ENCODE measurements at regions not wholly inside any gene's neighbourhood (a gene's known extent, or its start where the extent isn't known, plus 50 kb on each side); places are given as distances from the start of the nearest gene placed in this dataset.
"Not testable (repeated sequence)": the region's sequence is repeated elsewhere in the genome, so short reads cannot be mapped to it uniquely, and the experiment has no call there.

DNA sequence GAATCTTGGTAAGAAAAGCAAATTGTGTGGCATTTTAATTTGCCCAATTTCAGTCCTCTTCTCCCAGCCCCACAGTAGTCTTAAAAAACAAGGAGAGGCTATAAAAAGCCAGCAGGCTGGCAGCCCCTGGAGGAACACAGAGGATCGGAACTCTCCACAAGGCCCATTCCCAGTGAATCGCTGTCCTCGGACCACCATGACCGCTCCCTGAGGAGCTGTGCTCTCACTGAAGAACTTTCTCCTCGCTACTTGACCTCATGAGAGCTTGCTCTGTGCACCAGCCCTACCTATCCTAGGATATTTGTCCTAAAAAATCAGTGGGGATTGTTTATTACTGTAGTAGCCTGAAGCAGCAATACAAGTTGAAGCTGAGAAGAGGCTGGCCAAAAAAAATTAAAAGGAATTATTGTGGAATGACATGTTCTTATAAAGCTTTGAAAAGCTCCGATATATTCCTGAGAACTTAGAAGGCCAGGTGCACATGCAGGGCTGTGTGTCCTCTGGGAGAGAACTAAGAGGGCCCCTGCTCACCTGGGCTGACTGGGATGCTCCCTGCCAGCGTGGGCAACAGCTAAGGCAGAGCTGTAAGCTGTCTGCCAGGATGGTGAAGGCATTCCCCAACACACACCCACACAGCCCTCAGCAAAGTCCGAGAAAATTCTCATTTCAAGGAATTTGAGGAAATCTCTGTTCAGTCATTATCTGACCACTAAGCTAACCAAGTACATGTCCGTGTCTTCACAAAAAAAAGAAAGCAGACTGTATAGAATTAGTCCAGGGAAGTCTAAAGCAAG lies 148.8 kb upstream of the SFSWAP start:
- DNase-seq, result no peak

DNA sequence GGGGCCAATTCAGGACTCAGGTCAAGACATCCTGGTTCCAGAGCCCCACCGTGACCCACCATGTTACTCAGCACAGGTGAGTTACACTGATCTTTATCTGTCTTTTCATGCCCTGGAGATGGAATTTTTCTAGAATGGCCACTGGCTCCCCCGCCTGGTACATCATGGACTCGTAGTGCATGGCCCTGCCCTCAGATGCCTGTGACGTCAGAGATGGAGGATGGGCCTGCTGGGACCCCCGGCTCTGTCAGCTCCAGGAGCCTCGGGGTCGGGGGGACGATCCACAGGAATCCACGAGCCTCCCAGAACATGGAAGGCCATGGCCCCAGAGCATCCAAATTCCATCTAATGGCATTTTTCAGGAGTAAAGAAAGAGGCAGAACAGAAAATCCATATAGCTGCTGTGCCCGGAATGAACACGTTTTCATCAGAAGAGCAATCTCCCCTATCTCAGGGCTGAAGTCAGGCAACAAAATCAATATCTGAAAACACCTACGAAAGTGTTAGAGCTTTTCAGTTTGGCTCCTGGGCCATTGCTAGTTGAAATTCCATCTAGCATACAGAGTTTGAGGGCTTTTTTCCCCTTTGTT lies 146.7 kb upstream of the SFSWAP start:
- not testable (repeated sequence) for DNase-seq

DNA sequence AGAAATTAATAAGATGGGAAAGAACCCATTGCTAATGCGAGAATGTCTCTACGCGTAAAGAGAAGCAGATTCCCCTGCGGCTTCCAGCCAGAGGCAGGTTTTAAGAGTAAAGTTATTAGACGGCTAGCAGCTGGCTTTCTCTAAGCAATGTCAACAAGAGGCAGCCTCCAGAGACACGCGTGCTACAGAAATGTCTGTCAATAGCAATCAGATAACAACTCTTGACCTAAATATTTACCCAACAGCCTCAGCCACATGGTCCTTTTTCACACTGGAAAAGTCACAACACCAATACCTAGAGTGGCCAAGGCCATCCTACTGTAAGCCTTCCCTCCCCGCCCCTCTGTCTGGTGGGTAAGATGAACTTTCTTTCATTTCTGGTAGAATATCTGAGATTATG lies 146.0 kb upstream of the SFSWAP start:
- DNase-seq, result no peak

DNA sequence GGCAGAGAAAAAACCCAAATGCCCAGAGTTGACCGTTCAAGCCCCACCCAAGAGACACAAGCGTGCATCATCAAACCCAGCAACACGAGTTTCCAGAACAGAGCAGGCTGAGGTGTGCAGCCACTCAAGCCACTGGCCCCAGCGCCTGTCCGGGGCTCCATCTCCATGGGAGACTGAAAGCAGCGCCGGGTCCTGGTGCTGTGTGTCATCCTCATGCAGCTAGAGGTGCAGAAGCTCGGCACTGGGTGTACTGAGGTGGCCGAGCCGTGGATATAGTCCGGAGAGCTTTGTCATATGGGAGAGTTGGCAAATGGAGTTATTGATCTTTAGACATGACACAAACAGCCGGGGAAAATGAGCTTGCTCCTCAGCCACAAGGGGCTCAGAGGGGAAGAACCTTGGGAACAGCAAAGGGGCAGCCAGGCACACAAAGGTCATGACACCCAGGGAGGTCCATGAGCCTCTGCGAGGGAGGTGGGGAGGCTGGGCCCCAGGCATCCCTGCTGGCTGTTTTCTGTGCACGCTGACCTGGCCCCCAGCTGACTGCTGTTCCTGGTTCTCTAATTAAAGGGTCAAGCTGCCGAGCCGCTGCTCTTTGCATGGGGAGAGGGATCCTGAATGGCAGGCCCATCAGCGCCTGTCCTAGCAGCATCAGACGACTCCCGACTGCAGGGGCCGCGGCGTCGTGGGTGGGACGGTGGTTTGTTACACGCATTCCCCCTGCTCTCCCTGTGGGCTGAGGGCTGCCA lies 145.4 kb upstream of the SFSWAP start:
- DNase-seq, result no peak

DNA sequence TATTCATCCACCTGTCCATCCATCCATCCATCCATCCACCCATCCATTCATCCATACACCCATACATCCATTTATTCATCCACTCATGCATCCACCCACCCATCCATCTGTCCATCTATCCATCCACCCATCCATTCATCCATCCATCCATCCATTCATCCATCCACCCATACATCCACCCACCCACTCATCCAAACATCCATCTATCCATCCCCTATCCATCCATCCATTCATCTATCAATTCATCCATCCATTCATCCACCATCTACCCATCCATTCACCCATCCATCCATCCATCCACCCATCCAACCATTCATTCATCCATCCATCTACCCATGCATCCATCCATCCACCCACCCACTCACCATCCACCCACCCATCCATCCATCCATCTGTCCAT lies 142.6 kb upstream of the SFSWAP start:
- no peak for DNase-seq

DNA sequence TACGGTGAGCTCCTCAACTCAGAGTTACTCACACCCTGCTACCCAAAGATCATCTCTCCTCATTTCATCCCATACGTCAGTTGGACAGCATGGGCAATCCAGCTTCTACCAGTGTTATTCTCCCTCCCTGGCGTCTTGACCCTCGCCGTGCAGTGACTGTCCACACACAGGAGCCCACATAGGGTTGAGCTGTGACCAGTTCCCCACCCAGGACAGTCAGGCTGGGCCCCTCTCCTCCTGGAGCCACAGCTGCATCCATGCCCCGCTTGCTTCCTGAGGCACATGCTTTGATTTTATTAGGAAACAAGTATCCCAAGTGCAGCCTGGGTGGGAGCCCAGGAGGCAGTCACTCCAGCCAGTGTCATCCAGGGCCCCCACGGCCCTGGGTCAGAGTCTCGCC lies 140.3 kb upstream of the SFSWAP start:
- no peak for DNase-seq

DNA sequence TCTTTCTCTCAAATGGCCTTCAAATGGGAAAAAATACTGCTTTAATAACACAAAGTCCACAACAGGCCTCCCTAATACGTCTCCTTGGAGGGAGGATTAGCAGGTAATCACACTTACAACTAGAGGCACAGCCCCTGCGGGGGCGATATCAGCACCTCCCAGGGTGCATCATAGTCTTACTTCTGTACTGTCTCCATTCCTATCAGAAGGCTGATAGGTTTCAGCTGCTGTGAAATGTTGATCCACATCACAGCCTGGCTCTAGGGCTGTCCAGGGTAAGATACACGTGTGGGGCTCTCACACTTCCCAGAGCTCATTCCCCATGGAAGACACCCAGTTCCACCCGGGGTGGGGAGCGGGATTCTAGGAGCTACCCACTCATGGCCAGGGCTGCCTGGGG lies 139.1 kb upstream of the SFSWAP start:
- DNase-seq, result no peak

DNA sequence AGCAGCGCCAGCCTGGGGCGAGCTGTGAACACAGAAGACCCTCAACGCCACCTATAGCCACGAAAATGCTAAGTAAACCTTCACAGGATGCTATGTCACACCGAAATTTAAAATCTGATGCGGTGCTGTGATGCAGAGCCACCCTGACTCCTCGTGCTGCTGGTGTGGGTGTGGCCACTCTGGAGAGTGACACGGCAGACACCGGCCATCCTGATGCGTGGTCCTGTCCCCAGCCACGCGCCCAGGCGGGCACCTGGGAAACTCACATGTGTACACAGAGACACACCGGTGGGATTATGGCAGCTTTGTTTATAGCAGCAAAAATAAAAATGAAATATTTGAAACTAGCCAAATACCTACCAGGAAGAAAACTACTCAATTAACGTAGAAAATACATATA lies 138.3 kb upstream of the SFSWAP start:
- no peak for DNase-seq

DNA sequence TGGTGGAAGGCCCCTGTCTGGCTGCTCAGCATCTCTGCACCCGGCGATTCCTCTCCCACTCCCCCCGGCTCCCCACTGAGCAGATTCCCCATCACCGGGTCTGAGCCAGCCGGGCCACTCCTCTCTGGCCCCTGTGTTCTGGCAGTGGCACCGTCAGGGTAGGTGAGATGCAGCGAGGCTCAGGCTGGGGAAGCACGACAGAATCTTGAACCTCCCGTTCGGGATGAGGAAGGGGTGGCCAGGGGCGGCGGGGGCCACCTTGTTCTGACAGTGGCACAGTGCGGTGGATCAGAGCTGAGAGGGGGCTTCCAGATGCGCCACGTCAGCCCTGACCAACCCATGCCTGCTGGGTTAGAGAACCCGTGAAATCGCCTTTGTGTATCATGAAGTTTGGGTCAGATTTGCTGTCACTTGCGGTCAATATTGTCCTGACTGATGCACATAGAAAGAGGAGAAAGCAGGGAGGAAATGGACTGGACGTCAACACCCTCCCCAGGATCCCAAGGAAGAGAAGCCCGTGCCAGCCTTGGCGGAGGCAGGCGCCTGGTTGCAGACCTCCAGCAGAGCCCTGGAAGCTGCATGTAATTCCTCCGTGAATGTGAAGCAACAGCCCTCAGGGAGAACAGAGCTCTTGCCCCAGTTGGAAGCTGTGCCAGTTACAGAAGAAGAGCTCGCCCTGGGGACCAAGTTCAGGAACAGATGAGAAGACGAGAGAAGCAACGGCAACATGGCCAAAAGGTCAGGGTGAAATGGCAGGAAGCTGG lies 137.1 kb upstream of the SFSWAP start:
- no peak for DNase-seq

DNA sequence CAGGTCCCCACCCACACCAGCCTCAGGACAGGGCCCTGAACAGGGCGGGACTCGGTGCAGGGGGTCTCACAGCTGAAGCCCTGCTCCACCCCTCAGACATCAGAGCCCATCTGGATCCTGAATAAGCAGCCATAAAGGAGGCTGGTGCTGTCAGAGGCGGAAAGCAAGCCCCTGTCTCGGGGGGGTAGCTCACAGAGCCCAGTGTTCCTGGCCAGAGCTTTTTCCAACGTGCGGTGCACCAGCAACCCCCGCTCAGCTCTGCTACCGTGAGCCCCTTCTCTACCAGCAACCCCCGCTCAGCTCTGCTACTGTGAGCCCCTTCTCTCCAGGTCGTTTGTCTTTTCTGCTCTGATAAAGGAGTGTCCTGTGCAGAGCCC lies 136.5 kb upstream of the SFSWAP start:
- DNase-seq, result no peak

DNA sequence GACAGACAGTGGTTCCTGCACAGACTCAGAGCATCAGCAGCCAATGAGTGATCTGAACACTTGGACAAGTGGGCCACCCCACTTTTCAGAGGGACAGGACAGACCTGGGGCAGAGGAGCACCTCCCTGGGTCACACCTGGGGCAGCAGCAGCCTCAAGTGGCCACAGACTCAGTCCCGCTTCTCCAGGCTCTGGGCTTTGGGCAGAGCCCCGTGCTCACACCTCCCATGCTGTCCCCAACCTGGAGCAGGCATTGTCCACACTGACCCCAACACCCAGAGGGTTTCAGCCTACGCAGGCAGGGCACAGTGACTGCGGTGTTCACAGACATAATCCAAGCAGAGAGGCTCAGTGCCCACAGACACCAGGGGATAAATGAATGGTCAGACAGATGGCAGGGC lies 135.5 kb upstream of the SFSWAP start:
- DNase-seq, result no peak

DNA sequence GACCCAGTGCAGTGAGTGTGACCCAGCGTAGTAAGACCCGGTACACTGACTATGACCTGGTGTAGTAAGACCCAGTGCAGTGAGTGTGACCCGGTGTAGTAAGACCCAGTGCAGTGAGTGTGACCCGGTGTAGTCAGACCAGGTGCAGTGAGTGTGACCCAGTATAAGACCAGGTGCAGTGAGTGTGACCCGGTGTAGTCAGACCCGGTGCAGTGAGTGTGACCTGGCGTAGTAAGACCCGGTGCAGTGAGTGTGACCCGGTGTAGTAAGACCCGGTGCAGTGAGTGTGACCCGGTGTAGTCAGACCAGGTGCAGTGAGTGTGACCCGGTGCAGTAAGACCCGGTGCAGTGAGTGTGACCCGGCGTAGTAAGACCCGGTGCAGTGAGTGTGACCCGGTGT lies 134.2 kb upstream of the SFSWAP start:
- DNase-seq, result not testable (repeated sequence)

DNA sequence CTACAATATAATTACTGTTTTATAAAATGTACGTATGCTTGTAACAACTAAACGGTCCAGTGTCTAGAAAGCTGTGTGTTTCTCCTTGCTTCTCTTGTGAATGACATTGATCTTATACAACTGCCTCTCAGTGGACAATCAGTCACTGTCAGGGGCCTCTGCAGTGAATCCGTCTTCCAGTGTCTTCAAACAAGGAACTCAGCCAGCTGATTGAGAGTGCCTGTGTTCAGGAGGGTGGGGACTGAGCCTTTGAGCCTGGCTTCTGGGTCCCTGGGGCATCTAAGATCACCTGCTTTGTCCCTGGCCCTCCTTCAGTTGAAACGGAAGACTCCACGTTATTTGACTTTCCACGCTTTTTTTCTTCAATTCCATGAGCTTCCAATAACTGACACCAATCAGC lies 133.1 kb upstream of the SFSWAP start:
- no peak for DNase-seq

DNA sequence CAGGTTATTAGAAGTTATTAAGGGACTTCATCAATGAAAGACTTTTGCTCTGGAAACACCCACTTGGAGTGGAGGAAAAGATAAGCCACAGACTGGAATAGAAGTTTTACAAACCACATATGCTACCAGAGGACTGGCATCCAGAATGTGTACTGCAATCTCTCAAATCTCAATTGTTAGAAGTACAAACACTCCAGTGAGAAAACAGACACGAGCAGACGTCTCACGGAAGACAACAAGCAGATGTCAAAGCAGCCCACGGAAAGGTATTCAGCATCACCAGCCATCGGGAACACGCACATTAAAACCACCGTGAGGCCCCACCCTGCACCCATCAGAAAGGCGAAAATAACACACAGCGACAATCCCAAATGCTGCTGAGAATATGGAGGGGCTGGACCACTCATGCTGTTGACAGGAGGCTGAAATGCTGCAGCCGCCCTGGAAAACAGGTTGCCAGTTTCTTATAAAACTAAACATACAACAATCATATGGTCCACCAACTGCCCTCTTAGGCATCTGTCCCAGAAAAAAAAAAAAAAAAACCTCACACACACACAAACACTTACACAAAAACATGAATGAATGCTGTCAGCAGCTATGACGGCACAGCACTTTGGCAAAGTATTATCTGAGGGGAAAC lies 131.9 kb upstream of the SFSWAP start:
- DNase-seq, result no peak

DNA sequence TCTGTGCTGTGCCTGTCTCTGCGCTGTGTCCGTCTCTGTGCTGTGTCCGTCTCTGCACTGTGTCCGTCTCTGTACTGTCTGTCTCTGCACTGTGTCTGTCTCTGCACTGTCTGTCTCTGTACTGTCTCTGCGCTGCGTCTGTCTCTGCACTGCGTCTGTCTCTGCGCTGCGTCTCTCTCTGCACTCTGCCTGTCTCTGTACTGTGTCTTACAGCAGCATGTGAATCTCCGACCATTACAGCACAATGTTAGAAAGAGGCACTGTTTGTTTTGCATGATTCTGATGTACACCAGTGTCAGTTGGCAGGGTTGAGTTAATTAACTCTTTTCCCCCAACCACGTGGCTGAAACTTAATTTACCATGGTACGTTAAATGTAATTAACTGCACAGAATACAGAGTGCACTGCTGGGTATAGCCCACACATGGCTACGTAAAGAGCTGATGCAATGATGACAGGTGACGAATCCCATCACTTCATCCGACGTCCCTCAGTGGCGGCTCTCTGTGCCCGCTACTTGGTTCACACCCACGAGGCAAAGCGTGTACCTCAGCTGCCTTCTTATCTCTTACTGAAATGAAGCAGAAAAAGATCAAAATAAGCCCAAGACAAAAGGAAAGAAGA lies 127.7 kb upstream of the SFSWAP start:
- no peak for DNase-seq

DNA sequence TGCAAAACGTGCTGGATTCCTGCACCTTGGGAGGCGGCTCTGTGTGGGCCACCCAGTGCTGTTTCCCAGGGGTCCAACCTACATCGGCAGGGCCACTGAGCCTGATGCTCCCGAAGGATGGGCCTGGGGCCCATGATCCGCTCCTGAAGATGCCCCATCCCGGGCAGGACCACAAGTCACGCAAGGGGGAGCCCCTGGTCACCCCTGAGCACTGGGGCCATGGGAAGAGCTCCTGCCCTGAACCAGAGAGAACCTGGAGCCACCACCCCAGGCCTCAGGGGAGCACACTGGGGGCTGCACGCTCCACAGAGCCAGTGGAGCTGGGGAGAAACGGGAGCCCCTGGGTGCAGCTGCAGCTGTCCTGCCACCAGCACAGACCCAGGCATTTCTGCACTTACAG lies 124.6 kb upstream of the SFSWAP start:
- no peak for DNase-seq

DNA sequence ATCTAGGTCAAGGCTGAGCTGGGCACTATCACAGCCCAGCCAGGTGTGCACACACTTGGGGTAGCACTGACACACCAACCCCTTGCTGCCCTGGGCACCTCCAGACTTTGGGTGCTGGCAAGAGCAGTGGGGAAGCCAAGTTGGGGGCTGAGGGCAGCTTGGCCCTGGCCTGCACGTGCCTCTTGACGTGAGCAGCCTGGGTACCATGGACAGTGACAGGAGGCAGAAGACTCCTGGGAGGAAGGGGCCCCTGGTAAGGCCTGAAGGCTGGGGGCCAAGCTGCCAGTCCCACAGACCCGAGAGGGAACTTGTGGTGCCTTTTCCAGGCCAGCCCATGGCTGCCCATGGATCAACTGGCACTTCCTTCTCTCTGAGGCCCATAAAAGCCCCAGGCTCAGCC lies 124.1 kb upstream of the SFSWAP start:
- no peak for DNase-seq

DNA sequence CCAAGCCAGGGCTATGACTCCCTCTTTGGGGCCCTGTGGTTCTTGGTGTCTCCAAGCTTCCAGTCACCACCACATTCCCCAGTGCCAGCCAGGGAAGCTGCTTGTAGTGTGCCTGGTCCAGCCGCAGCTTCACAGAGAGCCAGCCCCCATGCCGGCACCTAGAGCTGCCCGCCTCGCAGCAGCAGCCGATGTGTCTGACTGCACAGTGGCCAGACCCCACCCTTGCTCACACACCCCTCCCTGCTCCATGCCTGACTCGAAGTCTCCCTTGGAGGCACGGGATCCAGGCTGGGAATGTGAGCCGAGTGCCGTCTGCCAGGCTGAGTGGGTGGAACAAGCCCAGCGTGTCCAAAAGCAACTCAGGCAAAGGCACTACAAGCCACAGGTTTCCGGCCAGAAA lies 123.3 kb upstream of the SFSWAP start:
- DNase-seq, result no peak

DNA sequence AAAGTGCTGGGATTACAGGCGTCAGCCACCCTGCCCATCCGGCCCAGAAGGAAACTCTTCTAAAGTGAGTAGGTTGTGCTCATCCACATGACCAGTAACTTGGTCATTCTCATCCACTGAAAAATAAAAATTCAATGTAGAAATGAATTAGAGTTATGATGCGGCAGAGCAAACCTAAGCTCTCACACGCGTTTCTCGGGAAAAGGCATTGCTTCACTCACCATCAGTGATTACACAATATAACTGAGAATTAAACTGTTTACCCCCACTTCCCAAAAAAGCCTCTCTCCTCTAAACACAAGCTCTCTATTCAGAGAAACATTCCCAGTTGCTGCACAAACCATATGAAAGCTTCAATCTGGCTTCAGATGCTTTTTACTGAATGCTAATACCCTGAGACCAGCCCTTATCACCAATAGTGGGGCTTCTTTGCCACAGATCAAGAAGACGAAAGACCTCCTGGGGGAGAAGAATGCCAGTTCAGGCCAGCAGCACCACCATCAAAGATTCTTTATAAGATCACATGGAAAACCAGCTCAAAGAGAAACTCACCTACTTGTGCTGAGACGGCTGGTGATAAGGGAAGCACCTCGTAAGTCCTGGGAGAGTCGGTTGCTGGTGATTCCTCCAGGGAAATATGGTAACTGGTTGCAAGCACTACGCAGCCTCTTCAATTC lies 121.5 kb upstream of the SFSWAP start:
- DNase-seq, result no peak

DNA sequence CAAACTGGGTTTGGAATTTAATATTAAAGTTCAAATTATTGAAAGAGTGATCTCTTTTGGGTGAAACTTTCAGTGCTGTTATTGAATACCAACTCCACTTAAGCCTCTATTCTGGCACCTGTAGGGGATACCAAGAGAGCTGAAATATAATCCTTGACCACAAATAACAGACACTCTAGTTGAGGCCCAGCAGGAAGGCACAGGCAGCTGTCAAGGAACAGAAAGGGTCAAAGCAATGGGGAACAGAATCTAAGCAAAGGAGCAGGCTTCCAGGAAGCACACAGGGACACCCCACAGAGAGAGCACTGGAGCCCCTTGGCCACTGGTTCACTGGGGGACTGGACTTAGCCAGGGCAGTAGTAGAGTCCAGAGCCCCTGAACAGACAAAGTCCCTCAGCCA lies 120.9 kb upstream of the SFSWAP start:
- DNase-seq, result no peak

DNA sequence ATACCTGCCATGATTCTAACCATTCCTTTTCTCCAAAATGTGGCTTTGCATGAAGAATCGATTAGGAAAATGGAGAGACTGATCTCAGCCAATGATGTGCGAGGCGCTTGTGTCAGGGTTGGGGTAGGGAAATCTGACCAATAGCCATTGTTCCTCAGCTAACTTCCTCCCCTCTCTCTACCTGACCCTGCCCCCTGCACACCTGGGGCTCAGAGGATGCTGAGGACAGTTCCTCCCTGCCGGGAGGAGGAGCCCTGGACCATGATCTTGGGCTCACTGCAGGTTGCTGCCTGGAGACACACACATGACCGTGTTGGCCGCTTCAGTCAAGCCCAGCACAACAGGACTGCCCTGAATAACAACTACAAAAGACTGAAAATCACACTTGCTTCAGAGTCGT lies 119.8 kb upstream of the SFSWAP start:
- no peak for DNase-seq

All from COR-L47 (cell line).